Fibroblast of lung (primary cell): ENCODE measurements at regions not wholly inside any gene's neighbourhood (a gene's known extent, or its start where the extent isn't known, plus 50 kb on each side); places are given as distances from the start of the nearest gene placed in this dataset.

Source experiments
- CTCF ChIP-seq, 2 donors: IDR thresholded peaks in 1 of 2; conservative IDR thresholded peaks in 1 of 2; 1 replicate in 1 of 2; 2 replicates in 1 of 2; pipeline ENCODE4 v1.5.1; 2011 to 2012; ENCODE audit warnings: low read length in 2 of 2, control low read depth in 1 of 2, inconsistent platforms in 1 of 2, low read depth in 1 of 2, mild to moderate bottlenecking in 1 of 2
- EZH2 ChIP-seq: IDR thresholded peaks from 2 replicates; pipeline ENCODE4 v1.5.1; 2012; ENCODE audit warnings: low read length, control low read depth, mild to moderate bottlenecking; ENCODE audit errors: missing control alignments

- TF ChIP-seq CTCF (conservative IDR thresholded peaks at IDR 0.05 in 1 of 2, IDR thresholded peaks at IDR 0.05 in 1 of 2; ENCODE audit: low read depth in 1 of 2, low read length in 2 of 2) = no peak
- no peak for TF ChIP-seq EZH2
Measured at GRCh38 chr15:53360881-53361280, 398.6 kb downstream of the WDR72 start.
